ENCODE measurements at regions not wholly inside any gene's neighbourhood (a gene's known extent, or its start where the extent isn't known, plus 50 kb on each side); places are given as distances from the start of the nearest gene placed in this dataset.

- Histone ChIP-seq H4K8ac (ENCODE audit: low read depth, low read length) (no peak overlapping the region), H3K4me1 (ENCODE audit: control insufficient read depth in 2 of 2, insufficient read depth in 1 of 2, low read depth in 1 of 2, low read length in 2 of 2) (peaks cover 0 to 7% of the 10 kb centered on the region in 2 donors), H2AFZ (ENCODE audit: low read length) (no peak overlapping the region), H2BK12ac (ENCODE audit: low read length) (no peak overlapping the region), H3K18ac (ENCODE audit: low read length) (no peak overlapping the region), H3K9me3 (replicated peaks in 1 of 2; ENCODE audit: control insufficient read depth in 2 of 2, insufficient read depth in 1 of 2, low read depth in 1 of 2, low read length in 2 of 2) (peaks cover 0 to 3% of the 10 kb centered on the region in 2 donors), H3K27ac (replicated peaks; ENCODE audit: low read length) (no peak overlapping the region), H3K4me3 (ENCODE audit: low read length in 2 of 2) (no peak overlapping the region), H3K4ac (ENCODE audit: low read length) (no peak overlapping the region), H3K23ac (ENCODE audit: low read depth, low read length, poor library complexity) (no peak overlapping the region), H2BK5ac (ENCODE audit: low read length) (no peak overlapping the region), H2BK15ac (ENCODE audit: low read length) (no peak overlapping the region), H3K79me1 (ENCODE audit: low read depth, low read length) (no peaks in the 10 kb centered on the region), H3K9ac (ENCODE audit: low read depth, low read length, poor library complexity) (no peak overlapping the region), H2BK120ac (ENCODE audit: low read depth, low read length) (no peak overlapping the region), H3K36me3 (replicated peaks in 1 of 2; ENCODE audit: control insufficient read depth in 2 of 2, insufficient read depth in 2 of 2, low read length in 2 of 2) (no peaks in the 10 kb centered on the region), H3K4me2 (ENCODE audit: insufficient read depth, low read length, poor library complexity, severe bottlenecking) (no peak overlapping the region), H3K27me3 (ENCODE audit: control insufficient read depth in 3 of 3, insufficient read depth in 3 of 3, low read depth in 1 of 3, low read length in 3 of 3) (no peaks in the 10 kb centered on the region), H4K91ac (ENCODE audit: low read depth, low read length, poor library complexity) (no peak overlapping the region), H2AK5ac (ENCODE audit: low read depth, low read length) (no peak overlapping the region), H3K14ac (ENCODE audit: low read length) (no peak overlapping the region)
- DNase-seq (ENCODE audit: low spot score) = no peak
- WGBS, 2 donors (ENCODE audit: extremely low coverage in 2 of 2, insufficient read length in 2 of 2, insufficient replicate concordance in 1 of 2) = no CpG with 5 or more reads among the region's 4 CpGs
Observed at GRCh38 chr13:40210865-40211585, 455.4 kb downstream of the FOXO1 start.

- Histone ChIP-seq H2BK5ac (ENCODE audit: low read length) (no peak overlapping the region), H3K79me1 (ENCODE audit: low read depth, low read length) (no peaks in the 10 kb centered on the region), H4K8ac (ENCODE audit: low read depth, low read length) (no peak overlapping the region), H3K9ac (ENCODE audit: low read depth, low read length, poor library complexity) (no peak overlapping the region), H2BK120ac (ENCODE audit: low read depth, low read length) (no peak overlapping the region), H4K91ac (ENCODE audit: low read depth, low read length, poor library complexity) (no peak overlapping the region), H2BK12ac (ENCODE audit: low read length) (no peak overlapping the region), H3K4ac (ENCODE audit: low read length) (no peak overlapping the region), H3K27ac (replicated peaks; ENCODE audit: low read length) (no peak overlapping the region), H3K4me2 (ENCODE audit: insufficient read depth, low read length, poor library complexity, severe bottlenecking) (no peak overlapping the region), H3K27me3 (ENCODE audit: control insufficient read depth in 3 of 3, insufficient read depth in 3 of 3, low read depth in 1 of 3, low read length in 3 of 3) (no peaks in the 10 kb centered on the region), H2AK5ac (ENCODE audit: low read depth, low read length) (no peak overlapping the region), H3K4me3 (ENCODE audit: low read length in 2 of 2) (no peak overlapping the region), H2BK15ac (ENCODE audit: low read length) (no peak overlapping the region), H3K23ac (ENCODE audit: low read depth, low read length, poor library complexity) (no peak overlapping the region), H2AFZ (ENCODE audit: low read length) (no peak overlapping the region), H3K14ac (ENCODE audit: low read length) (no peak overlapping the region), H3K4me1 (ENCODE audit: control insufficient read depth in 2 of 2, insufficient read depth in 1 of 2, low read depth in 1 of 2, low read length in 2 of 2) (peaks cover 0 to 7% of the 10 kb centered on the region in 2 donors), H3K9me3 (replicated peaks in 1 of 2; ENCODE audit: control insufficient read depth in 2 of 2, insufficient read depth in 1 of 2, low read depth in 1 of 2, low read length in 2 of 2) (peaks cover 0 to 4% of the 10 kb centered on the region in 2 donors), H3K18ac (ENCODE audit: low read length) (no peak overlapping the region), H3K36me3 (replicated peaks in 1 of 2; ENCODE audit: control insufficient read depth in 2 of 2, insufficient read depth in 2 of 2, low read length in 2 of 2) (no peaks in the 10 kb centered on the region)
- DNase-seq (ENCODE audit: low spot score) = no peak
- WGBS, 2 donors (ENCODE audit: extremely low coverage in 2 of 2, insufficient read length in 2 of 2, insufficient replicate concordance in 1 of 2) = no CpG with 5 or more reads among the region's 3 CpGs
Observed at GRCh38 chr13:40211586-40211968, 454.9 kb downstream of the FOXO1 start.

- H3K4me2 ChIP-seq (ENCODE audit: insufficient read depth, low read length, poor library complexity, severe bottlenecking) = no peak overlapping the region
- peaks cover 0 to 9% of the 10 kb centered on the region in 2 donors for H3K9me3 ChIP-seq (replicated peaks in 1 of 2; ENCODE audit: control insufficient read depth in 2 of 2, insufficient read depth in 1 of 2, low read depth in 1 of 2, low read length in 2 of 2)
- DNase-seq (ENCODE audit: low spot score) = no peak
- H3K4me3 ChIP-seq (ENCODE audit: low read length in 2 of 2) = no peak overlapping the region
- H3K36me3 ChIP-seq (replicated peaks in 1 of 2; ENCODE audit: control insufficient read depth in 2 of 2, insufficient read depth in 2 of 2, low read length in 2 of 2) = no peaks in the 10 kb centered on the region
- H3K9ac ChIP-seq (ENCODE audit: low read depth, low read length, poor library complexity) = no peak overlapping the region
- peaks cover 0 to 5% of the 10 kb centered on the region in 2 donors for H3K4me1 ChIP-seq (ENCODE audit: control insufficient read depth in 2 of 2, insufficient read depth in 1 of 2, low read depth in 1 of 2, low read length in 2 of 2)
- no peaks in the 10 kb centered on the region for H3K27me3 ChIP-seq (ENCODE audit: control insufficient read depth in 3 of 3, insufficient read depth in 3 of 3, low read depth in 1 of 3, low read length in 3 of 3)
- H2BK12ac ChIP-seq (ENCODE audit: low read length) = no peak overlapping the region
- no peak overlapping the region for H3K27ac ChIP-seq (replicated peaks; ENCODE audit: low read length)
- no peak overlapping the region for H3K23ac ChIP-seq (ENCODE audit: low read depth, low read length, poor library complexity)
- H3K14ac ChIP-seq (ENCODE audit: low read length) = no peak overlapping the region
- no peak overlapping the region for H2AK5ac ChIP-seq (ENCODE audit: low read depth, low read length)
- H3K18ac ChIP-seq (ENCODE audit: low read length) = no peak overlapping the region
- no peak overlapping the region for H3K4ac ChIP-seq (ENCODE audit: low read length)
- H2BK5ac ChIP-seq (ENCODE audit: low read length) = no peak overlapping the region
- H2BK15ac ChIP-seq (ENCODE audit: low read length) = no peak overlapping the region
- H2BK120ac ChIP-seq (ENCODE audit: low read depth, low read length) = no peak overlapping the region
- H4K91ac ChIP-seq (ENCODE audit: low read depth, low read length, poor library complexity) = no peak overlapping the region
- H3K79me1 ChIP-seq (ENCODE audit: low read depth, low read length) = no peaks in the 10 kb centered on the region
- H4K8ac ChIP-seq (ENCODE audit: low read depth, low read length) = no peak overlapping the region
- no peak overlapping the region for H2AFZ ChIP-seq (ENCODE audit: low read length)
Observed at GRCh38 chr13:40213779-40214178, 452.7 kb downstream of the FOXO1 start.

GRCh38 chr13:40215311-40215710 lies 451.1 kb downstream of the FOXO1 start:
- Histone ChIP-seq H2AK5ac (ENCODE audit: low read depth, low read length) (no peak overlapping the region), H2BK15ac (ENCODE audit: low read length) (no peak overlapping the region), H2AFZ (ENCODE audit: low read length) (no peak overlapping the region), H3K27ac (replicated peaks; ENCODE audit: low read length) (no peak overlapping the region), H2BK5ac (ENCODE audit: low read length) (no peak overlapping the region), H3K14ac (ENCODE audit: low read length) (no peak overlapping the region), H3K27me3 (ENCODE audit: control insufficient read depth in 3 of 3, insufficient read depth in 3 of 3, low read depth in 1 of 3, low read length in 3 of 3) (no peaks in the 10 kb centered on the region), H3K4me2 (ENCODE audit: insufficient read depth, low read length, poor library complexity, severe bottlenecking) (no peak overlapping the region), H4K8ac (ENCODE audit: low read depth, low read length) (no peak overlapping the region), H3K4me3 (ENCODE audit: low read length in 2 of 2) (no peak overlapping the region), H2BK120ac (ENCODE audit: low read depth, low read length) (no peak overlapping the region), H3K4ac (ENCODE audit: low read length) (no peak overlapping the region), H3K9me3 (replicated peaks in 1 of 2; ENCODE audit: control insufficient read depth in 2 of 2, insufficient read depth in 1 of 2, low read depth in 1 of 2, low read length in 2 of 2) (peaks cover 0 to 9% of the 10 kb centered on the region in 2 donors), H3K79me1 (ENCODE audit: low read depth, low read length) (no peaks in the 10 kb centered on the region), H3K4me1 (ENCODE audit: control insufficient read depth in 2 of 2, insufficient read depth in 1 of 2, low read depth in 1 of 2, low read length in 2 of 2) (no peaks in the 10 kb centered on the region), H2BK12ac (ENCODE audit: low read length) (no peak overlapping the region), H3K36me3 (replicated peaks in 1 of 2; ENCODE audit: control insufficient read depth in 2 of 2, insufficient read depth in 2 of 2, low read length in 2 of 2) (no peaks in the 10 kb centered on the region), H3K18ac (ENCODE audit: low read length) (no peak overlapping the region), H3K23ac (ENCODE audit: low read depth, low read length, poor library complexity) (no peak overlapping the region), H4K91ac (ENCODE audit: low read depth, low read length, poor library complexity) (no peak overlapping the region), H3K9ac (ENCODE audit: low read depth, low read length, poor library complexity) (no peak overlapping the region)
- no peak for DNase-seq (ENCODE audit: low spot score)
- WGBS, 2 donors (ENCODE audit: extremely low coverage in 2 of 2, insufficient read length in 2 of 2, insufficient replicate concordance in 1 of 2) = no CpG with 5 or more reads among the region's 1 CpG

All from neuronal stem cell (in vitro differentiated cells).